ENCODE measurements at regions not wholly inside any gene's neighbourhood (a gene's known extent, or its start where the extent isn't known, plus 50 kb on each side); places are given as distances from the start of the nearest gene placed in this dataset.

DNA sequence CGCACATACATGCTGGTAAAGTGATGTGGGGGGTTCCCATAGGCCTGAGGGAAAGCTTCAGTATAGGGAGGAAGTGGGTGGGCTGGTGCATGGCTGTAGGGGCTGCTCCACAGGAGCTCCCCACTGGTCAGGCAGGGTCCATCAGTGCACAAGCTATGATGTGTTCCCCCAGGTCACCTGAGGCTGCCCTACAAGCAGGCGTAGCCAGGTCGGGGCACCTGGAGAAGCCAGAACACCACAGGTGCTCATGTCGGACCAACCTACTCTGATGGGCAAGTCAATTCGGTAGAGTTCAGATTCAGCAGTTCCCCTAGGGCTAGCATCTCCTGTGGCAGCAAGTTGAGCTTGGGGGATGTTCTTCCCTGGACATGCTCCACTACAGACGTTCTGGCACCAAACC is 103.3 kb upstream of the EPHA5 start:
- TF ChIP-seq, protein P1, sequence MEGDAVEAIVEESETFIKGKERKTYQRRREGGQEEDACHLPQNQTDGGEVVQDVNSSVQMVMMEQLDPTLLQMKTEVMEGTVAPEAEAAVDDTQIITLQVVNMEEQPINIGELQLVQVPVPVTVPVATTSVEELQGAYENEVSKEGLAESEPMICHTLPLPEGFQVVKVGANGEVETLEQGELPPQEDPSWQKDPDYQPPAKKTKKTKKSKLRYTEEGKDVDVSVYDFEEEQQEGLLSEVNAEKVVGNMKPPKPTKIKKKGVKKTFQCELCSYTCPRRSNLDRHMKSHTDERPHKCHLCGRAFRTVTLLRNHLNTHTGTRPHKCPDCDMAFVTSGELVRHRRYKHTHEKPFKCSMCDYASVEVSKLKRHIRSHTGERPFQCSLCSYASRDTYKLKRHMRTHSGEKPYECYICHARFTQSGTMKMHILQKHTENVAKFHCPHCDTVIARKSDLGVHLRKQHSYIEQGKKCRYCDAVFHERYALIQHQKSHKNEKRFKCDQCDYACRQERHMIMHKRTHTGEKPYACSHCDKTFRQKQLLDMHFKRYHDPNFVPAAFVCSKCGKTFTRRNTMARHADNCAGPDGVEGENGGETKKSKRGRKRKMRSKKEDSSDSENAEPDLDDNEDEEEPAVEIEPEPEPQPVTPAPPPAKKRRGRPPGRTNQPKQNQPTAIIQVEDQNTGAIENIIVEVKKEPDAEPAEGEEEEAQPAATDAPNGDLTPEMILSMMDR (IDR thresholded peaks at IDR 0.05): no peak
- TF ChIP-seq POLR2AphosphoS5 (IDR thresholded peaks at IDR 0.05): no peak

Data from esophagus muscularis mucosa (tissue), 3 donors.